ENCODE measurements at regions not wholly inside any gene's neighbourhood (a gene's known extent, or its start where the extent isn't known, plus 50 kb on each side); places are given as distances from the start of the nearest gene placed in this dataset.

DNA sequence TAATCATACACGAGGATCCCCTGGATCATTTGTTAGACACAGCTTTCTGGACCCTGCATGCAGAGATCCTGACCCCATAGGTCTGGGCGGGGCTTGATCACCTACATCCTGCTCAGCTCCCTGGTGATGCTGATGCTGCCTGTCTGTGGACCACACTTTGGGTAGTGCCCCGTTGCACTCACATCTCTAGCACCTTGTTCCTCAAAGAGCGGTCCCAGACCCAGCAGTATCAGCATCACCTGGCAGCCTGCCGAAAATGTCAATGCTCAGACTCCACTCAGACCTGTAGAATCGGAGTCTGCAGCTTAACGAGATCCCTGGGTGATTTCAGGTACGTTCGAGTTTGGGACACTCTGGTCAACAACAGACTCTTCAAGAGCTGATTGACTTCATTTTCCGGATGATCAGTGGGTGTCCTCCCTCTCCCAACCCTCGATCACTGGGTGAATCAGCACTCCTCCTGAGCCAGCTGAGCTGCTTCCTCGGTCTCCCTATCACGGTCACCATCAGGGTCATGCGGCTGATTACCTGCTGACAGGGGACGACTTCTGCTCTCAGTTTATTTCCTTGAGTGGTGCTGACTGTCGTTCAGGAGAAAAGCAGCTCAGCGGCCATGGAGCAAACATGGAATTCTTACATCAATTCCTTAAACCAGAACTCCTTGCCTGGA, 150.6 kb upstream of the RAB12 start:
- DNase-seq (ENCODE audit: low read depth) = no peak

DNA sequence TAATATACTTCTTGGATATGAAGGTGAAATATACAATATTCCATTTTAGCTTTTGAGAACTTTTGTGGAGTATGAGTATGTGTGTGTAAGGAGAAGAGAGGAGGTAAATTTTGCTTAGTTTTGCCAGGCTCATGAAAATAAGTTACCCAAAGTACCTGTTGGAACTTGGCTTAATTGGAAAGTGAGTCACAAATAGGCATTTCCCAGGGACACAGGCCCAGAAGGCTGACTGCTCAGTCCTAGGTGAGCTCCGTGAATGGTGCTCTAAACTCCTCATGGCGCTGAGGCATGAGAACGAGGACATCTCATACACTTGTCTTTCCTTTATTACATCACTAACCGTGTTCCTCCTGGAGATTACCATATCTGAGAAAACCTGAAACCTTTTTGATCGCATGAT, 148.5 kb upstream of the RAB12 start:
- DNase-seq (ENCODE audit: low read depth) = no peak

DNA sequence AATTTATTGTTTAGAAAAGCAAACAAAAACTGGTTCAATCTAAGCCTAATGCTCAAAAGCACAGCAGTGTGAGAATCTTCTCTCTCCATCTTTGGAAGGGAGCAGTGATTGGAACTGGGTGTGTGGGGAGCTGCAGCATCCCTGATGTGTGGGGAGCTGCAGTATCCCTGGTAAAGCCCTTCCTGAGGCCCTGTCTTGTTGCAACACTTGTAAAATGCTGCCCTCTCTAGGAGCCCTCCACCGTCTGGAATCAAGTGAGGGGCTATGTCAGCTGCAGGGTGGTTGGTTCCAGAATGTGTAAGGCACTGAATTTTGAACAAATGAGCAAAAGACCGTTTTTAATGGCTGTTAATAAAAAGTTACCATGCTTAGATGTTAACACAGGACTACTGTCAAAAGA, 147.7 kb upstream of the RAB12 start:
- no peak for DNase-seq (ENCODE audit: low read depth)

DNA sequence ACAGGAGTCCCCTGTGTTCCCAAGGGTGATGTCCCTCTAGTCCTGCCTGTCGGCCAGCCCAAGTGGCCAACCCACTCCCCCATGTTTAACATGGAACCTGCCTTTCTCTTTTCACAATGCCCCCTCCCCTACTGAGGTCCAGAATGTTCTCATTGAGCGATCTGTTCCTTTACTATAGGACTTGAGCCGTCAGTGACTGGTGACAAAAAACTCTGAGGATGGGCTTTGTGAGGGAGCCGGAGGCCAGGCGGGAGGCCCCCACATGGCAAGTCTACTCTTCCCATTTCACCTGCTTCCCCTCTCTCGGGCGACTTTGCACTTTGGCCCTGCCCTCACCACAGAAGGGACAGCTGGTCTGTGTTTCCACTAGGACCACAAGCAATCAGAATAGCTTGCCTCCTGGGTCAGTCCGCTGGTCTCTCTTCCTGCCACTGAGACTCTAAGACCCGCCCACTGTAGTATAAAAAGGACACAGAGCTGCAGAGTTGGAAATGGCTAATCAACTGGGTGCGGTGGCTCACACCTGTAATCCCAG, 146.5 kb upstream of the RAB12 start:
- DNase-seq (ENCODE audit: low read depth) = no peak

DNA sequence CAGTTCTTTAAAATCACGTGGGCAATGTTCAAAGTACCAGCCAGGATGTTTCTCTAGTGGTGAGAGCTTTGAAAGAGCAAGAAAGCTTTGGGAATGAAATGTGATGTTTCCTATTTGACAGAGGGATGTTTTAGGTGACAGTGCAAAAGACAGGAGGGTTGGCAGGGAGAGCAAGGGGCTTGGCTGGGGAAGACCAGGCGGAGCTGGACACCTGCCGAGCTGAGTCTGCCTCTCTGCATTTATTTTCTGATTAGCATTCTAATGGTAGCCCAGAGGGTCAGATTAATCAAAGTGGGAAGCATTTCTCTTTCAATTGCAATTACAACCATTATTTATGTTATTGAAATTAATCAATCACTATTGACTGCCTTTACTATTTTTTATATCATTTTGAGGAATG, 145.4 kb upstream of the RAB12 start:
- no peak for DNase-seq (ENCODE audit: low read depth)

DNA sequence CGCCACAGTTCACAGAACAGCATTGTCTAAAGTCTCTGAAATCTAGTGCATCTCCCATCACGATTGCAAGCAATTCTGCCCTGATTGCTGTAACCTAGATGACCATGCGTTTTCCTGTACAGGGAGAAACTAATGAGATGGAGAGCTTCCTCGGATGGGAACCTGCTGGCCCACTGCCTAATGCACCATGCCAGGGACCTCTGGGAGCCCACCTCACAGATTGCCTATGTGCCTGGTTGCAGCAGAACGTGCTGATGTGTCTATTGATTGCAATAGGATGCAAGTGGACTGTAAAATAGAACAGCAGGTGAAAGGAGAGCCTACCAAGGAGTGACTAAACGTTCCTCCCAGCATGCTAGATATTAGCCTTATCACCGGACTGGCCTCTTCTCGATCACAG, 141.0 kb upstream of the RAB12 start:
- no peak for DNase-seq (ENCODE audit: low read depth)

DNA sequence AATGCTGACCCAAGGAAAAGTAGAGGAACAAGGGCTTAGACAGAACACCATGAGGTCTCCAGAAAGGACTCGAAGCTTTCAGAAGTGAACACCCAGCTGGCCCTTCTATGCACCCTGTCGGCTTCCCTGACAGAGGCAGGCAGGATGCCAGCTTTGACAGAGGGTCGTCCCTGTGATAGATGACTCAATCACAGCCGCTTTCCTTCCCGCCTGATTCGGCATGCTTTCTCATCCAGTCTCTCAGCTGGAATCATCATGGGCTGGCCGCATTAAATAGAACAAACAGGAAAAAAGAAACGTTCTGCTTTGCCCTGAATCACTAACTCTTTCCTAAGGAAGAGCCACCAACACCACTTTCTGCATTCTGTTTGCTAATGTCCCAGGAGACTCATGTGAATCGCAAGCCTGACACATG, 140.3 kb upstream of the RAB12 start:
- DNase-seq (ENCODE audit: low read depth) = no peak

DNA sequence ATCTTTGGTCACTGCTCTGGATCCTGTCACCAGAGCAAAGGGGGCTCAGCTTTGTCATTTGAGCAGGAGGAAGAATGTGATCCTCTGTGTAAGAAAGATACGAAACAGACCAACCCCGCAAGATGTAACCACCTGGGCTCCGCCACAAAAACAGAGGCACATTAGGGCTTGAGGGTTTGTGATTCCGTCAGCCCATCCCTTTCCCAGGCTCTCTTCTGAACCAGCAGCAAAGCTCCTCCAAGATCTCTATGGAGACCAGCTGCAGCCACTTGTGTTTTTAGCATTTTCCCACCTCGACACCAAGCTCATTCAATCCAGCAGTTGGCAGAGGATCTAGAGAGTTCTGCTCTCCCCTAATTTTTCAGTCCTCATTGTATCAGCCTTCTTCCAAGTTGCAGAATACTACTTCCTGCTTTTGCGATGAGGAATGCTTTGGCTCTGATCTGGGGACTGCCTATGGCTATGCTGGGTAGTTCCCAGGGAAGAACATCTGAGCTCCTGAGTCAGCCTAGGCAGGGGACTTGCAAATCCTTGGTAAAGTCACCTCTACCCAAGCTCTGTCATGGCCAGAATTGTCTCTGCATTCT, 139.6 kb upstream of the RAB12 start:
- DNase-seq (ENCODE audit: low read depth) = no peak

DNA sequence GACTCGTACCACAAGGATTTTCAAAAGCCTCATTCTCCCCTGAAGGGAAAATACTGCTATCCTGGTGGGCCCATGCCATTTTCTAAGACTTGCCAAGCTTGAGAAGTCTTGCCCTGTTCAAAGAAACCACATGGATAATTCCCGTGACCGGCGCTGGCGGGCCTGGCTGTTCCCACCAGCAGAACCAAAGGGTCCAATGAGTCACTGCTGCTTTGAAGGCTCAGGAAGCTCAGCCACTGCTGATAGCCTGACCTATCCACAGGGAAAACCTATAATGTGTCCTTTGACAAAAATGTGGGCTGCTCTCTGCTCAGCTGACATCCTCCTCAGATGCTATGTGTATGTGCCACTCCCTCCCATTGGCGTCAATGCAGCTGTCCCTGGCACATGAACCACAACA, 137.9 kb upstream of the RAB12 start:
- DNase-seq (ENCODE audit: low read depth) = no peak

DNA sequence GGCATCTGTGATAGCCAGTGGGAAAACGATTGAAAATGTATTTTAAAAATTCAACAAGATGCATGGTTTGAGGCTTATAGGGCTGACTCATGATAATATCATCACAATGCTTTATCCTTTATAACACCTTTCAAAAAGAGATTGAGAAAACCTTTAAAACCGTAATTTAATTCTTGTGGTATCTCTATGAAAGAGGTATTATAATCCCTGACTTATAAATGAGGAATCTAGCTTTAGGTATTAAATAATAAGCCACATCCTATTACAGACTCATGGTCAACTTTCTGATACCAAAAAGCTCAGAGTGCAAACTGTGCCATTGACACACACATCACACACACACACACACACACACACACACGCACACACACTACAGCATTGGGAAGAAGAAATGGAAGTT, 134.6 kb upstream of the RAB12 start:
- DNase-seq (ENCODE audit: low read depth) = no peak

DNA sequence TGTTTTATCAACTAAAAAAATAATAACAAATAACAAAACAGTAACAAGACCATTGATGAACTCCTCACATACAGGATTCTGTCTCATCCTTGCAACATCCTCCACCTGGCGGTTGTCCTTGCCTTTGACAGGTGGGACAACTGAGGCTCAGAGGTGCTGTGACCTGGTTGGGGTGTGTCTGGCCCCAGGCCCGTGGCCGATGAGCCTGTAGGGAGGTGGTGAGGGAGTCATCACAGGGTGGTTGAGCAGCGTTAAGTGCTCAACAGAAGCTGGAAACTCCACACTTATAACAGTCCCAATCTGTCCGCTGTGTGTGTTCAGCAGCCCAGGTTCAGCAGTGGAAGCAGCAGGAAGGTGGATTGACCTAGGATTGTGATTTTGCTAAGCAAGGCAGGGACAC, 131.6 kb upstream of the RAB12 start:
- DNase-seq (ENCODE audit: low read depth) = no peak

DNA sequence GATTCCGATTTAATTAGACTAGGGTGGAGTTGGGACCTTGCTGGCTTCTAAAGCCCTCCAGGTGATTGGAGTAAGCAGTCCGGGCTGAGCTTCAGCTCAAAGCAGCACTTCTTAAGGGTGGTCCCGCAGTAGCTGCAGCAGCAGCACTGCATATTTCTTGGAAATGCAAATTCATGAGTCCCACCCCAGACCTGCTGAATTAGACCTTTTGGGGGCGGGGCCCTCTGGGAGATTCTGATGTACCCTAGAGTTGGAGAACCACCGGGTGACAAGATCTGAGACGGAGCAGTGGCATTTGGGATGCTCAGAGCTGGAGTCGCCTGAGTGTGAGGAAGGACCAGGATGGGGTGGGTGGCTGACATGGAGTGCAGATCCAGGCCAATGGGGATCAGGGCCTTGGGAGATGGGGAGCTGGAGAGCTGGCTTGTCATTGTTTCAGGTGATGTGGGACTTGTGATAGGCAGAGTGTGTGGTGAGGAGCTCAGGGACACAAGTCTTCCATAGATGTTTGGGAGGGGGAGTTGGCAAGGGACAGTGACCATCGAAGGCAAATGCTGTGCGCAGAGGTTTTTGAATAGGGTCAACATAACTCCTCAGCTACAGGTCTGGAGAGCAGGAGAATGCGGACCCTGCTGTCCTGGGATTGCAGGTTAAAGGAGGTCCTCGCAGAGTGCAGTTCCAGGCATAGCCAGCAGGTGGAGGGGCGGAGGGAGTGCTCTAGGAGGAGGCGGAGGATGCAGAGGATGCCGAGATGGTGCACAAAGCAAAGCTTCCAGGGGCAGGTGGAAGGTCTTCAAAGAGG, 130.9 kb upstream of the RAB12 start:
- peak; percentile 14 for DNase-seq (ENCODE audit: low read depth)

DNA sequence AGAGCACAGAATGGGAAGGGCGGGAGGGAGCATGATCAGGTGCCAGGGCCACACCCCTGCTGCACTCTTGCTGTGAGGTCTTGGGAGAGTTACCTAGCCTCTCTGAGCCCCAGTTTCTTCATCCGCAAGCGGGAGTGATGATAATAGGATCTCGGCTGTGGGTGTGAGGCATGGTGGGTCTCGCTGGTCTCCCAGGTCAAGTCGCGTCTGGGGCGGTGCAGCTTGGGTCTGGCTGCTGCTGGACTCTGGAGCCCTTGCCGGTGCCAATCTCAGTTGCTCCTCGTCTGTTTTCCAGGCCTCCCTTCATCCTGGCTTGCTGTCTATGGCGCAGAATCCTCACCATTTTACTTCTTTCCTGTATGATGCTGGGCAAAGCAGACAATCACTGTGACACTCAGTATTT, 130.3 kb upstream of the RAB12 start:
- DNase-seq (ENCODE audit: low read depth) = no peak

DNA sequence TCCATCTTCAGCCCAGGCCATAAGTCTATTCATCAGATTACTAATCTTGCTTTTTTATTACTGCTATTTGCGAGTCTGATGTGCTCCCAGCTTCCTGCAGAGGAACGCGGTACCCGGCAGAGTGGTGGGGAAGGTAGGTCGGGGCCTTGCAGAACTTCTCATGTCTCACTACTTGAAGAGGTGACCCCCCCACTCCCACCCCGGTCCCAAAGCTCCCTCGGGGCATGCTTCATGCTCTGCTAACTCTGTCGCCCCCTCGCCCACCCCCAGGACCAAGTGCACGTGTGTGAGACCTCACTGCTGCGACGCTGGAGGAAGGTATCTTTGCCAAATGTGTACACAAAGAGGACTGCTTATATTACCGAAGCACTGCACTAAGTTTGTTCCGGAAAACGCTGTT, 129.4 kb upstream of the RAB12 start:
- no peak for DNase-seq (ENCODE audit: low read depth)

DNA sequence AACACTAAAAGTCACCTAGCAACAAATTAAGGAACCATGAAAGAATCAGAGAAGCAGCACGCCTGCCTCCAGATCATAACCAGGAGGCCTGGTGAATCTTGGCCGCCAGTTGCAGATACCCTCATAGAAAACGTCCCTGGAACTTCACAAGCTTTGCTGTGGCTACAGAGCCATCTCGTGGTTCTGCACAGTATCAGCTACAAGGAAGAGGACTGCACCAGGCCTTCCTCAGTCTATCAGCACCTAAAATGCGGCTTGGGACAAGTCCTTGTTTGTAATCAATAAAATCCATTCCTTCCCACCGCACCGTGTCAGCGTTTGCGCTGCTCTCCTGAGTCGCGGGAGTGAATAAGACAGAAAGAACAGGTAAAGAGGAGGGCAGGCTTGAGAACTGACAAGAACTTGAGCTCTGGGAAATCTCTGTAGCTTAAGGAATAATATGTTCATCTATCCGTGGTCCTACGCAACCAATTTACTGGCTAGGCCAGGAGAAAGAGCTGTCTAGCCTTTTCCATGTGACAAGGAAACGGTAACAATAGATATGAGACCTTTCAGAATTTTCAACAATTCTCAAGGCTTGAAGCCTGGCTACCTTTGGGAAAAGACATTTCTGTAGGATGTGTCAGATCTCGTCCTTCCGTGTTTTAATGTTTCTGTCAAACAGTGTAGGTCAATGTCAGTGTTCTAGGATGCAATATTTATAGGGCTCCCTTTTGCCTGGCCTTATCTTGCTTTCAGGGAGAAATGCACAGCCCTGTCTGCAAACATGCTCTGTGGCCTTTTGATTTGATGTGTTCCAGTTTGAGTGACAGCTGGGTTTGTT, 128.5 kb upstream of the RAB12 start:
- DNase-seq (ENCODE audit: low read depth) = no peak

DNA sequence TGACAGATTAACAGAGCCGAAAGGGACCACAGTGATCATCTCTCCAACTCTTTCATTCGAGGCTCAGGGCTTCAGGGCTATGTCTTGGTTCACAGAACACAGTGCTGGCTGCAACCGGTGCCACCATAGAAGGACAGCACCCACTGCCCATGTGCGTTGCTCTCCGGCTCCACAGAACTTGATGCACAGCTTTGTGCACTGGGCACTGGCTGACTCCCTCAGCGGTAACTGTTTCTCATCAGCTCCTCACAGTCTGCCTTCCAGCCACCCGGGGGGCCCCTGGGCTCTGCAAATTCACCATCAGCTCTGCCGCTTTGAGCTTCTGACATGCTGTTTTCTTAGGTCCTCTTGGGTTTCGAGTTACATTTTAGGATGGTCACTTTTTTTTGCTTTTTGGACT, 124.3 kb upstream of the RAB12 start:
- no peak for DNase-seq (ENCODE audit: low read depth)

DNA sequence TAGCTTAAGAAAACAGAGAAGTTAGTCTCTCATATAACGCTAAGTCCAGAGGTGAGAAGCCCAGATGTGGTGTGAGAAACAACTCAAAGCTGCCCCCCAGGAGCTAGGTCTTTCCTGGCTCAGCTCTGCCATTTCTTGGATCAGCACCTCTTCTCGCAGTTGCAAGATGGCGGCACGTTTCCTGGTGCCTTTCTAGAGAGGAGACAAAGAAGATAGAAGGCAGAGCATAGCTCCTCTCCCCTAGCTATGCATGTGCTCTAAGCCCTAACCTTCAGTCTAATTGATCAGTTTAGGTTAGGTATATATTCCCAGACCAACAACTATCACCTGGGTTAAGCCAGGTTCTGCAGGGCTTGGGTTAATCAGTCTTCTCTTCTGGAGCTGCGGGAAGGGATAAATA, 119.5 kb upstream of the RAB12 start:
- DNase-seq (ENCODE audit: low read depth) = no peak

DNA sequence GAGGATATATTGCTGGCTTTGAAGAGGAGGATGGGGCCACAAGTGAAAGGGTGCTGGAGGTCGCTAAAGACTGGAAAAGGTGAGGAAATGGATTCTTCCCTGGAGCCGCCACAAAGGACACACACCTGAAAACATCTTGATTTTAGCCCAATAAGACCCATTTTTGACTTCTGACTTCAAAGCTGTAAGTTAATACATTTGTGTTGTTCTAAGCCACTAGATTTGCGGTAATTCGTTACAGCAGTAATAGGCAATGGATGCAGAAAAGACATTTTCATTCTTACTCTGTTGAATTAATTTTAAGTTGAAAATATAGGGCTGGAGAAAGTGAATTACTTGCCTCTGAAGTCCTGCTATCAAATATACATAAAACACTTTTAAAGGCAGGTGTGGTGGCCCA, 117.7 kb upstream of the RAB12 start:
- no peak for DNase-seq (ENCODE audit: low read depth)

DNA sequence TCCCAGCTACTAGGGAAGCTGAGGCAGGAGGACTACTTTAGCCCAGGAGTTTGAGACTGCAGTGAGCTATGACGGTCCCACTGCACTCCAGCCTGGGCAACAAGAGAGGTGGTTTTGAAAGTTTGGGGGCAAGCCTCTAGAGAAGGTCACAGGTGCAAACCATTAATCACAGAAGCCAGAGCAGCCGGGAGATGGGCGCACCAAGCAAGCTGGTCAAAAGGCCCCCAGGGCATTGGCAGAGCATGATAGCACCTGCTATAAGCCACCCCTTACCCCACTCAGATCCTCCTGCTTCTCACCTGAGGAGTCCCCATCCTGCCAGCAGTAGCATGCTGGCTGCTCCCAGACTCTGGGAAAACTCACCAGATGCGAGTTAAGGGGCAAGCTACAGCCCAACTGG, 116.1 kb upstream of the RAB12 start:
- DNase-seq (ENCODE audit: low read depth) = no peak

DNA sequence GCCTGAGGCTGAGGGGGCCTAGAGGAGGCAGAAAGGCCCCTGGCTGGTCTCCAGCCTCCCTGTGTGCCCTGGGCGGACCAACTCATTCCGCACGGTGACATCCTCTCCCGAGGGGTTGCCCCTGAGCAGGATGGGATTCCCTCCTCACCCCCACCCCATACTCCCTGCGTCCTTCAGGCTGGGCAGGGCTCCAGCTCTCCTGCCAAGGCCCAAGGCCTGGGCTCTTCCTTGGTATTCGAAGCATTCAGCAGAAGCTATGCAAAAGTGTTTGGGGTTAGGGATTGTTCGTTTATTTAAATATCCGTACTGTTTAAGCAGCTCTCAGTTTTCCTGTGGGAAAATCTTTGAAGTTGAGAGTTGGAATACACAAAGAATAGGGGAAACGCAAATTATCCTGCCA, 113.1 kb upstream of the RAB12 start:
- DNase-seq (ENCODE audit: low read depth) = no peak

DNA sequence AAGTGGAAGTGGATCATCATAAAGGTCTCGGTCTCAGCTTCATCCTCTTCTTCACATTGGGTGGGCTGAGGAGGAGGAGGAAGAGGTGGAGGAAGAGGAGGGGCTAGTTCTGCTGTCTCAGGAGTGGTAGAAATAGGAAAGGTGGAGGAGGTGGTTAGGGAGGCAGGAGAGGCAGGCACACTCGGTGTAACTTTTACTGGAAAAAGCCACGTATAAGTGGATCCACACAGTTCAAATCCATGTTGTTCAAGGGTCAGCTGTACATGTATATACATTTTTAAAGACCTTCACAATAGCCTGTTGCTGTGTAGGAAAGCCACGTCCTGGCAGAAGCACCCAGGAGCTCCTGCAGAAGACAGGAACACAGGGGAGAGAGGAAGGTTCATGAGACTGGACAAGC, 110.3 kb upstream of the RAB12 start:
- DNase-seq (ENCODE audit: low read depth) = no peak

All from stimulated activated CD8-positive, alpha-beta memory T cell treated with anti-CD3 and anti-CD28 coated beads, Interleukin-15, amount 100 ng/mL, for 24 hours (primary cell).